Cardiac muscle cell (in vitro differentiated cells and primary cell): ENCODE measurements at regions not wholly inside any gene's neighbourhood (a gene's known extent, or its start where the extent isn't known, plus 50 kb on each side); places are given as distances from the start of the nearest gene placed in this dataset.
"Not testable (repeated sequence)": the region's sequence is repeated elsewhere in the genome, so short reads cannot be mapped to it uniquely, and the experiment has no call there.

ENCODE experiments used
- DNase-seq, 2 donors: peaks; one replicate each; pipeline versions ENCODE4 v3.0.0 to v3.0.0-alpha.2; 2010 to 2017; ENCODE audit warnings: low read depth in 1 of 2, low spot score in 1 of 2
- H3K27ac ChIP-seq: fragments of 200-600 bp; sonication (generic); 2 replicates; pipeline ENCODE4 v1.5.1; 2016
- H3K27me3 ChIP-seq: fragments of 200-600 bp; sonication (generic); 2 replicates; pipeline ENCODE4 v1.6.0; 2016; ENCODE audit warnings: control low read depth
- H3K36me3 ChIP-seq: fragments of 200-600 bp; sonication (generic); 2 replicates; pipeline ENCODE4 v1.5.1; 2016; ENCODE audit warnings: control low read depth
- H3K4me1 ChIP-seq: fragments of 200-600 bp; sonication (generic); 2 replicates; pipeline ENCODE4 v1.8.1; 2017; ENCODE audit warnings: low read depth, mild to moderate bottlenecking, mixed run types
- H3K4me3 ChIP-seq: fragments of 200-600 bp; sonication (generic); 2 replicates; pipeline ENCODE4 v1.5.1; 2016; ENCODE audit warnings: mild to moderate bottlenecking
- H3K9me3 ChIP-seq: fragments of 200-600 bp; sonication (generic); 2 replicates; pipeline ENCODE4 v1.5.1; 2017; ENCODE audit warnings: low read depth, mild to moderate bottlenecking, control low read depth
- TF ChIP-seq, protein P1 (sequence below): IDR thresholded peaks from 2 replicates; pipeline ENCODE4 v1.5.1; 2012; ENCODE audit warnings: low read depth, mild to moderate bottlenecking, low read length

DNA sequence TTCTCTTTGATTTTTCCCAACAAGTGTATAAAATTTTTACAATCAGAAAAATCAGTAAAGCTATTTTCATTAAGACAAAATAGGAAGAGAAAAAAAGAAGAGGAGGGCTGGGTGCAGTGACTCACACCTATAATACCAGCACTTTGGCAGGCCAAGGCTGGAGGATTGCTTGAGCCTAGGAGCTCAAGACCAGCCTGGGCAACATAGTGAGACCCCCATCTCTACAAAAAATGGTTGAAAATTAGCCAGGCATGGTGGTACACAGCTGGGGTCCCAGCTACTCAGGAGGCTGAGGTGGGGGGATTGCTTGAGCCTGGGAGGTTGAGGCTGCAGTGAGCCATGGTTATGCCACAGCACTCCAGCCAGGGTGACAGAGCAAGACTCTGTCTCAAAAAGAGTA, 172.3 kb downstream of the AKR1D1 start:
- Histone ChIP-seq H3K4me3 (no peak overlapping the region), H3K27me3 (no peaks in the 10 kb centered on the region), H3K27ac (no peak overlapping the region), H3K36me3 (no peaks in the 10 kb centered on the region), H3K9me3 (no peaks in the 10 kb centered on the region), H3K4me1 (peaks cover 23% of the 10 kb centered on the region)
- TF ChIP-seq, protein P1, sequence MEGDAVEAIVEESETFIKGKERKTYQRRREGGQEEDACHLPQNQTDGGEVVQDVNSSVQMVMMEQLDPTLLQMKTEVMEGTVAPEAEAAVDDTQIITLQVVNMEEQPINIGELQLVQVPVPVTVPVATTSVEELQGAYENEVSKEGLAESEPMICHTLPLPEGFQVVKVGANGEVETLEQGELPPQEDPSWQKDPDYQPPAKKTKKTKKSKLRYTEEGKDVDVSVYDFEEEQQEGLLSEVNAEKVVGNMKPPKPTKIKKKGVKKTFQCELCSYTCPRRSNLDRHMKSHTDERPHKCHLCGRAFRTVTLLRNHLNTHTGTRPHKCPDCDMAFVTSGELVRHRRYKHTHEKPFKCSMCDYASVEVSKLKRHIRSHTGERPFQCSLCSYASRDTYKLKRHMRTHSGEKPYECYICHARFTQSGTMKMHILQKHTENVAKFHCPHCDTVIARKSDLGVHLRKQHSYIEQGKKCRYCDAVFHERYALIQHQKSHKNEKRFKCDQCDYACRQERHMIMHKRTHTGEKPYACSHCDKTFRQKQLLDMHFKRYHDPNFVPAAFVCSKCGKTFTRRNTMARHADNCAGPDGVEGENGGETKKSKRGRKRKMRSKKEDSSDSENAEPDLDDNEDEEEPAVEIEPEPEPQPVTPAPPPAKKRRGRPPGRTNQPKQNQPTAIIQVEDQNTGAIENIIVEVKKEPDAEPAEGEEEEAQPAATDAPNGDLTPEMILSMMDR, result no peak
- peak in 1 of 2 donors; percentile 25 for DNase-seq

DNA sequence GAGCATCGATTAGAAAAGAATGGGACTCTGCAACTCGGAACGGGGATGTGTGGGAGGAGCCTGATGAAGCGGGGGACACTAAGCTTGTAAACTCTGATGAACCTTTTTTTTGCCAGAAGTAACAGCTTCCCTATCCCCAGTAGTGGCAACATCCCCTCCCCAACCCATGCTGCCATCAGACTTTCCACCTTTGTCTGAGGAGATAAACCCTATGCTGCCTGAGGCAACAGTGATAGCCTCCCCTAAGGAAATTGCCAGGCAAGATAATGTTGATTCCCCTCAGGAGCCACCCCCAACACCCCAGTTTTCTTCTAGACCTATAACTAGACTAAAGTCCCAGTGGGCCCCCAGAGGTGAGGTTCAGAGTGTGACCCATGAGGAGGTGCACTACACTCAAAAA, 173.7 kb downstream of the AKR1D1 start:
- Histone ChIP-seq H3K27me3 (no peaks in the 10 kb centered on the region), H3K4me3 (no peak overlapping the region), H3K27ac (no peak overlapping the region), H3K9me3 (no peaks in the 10 kb centered on the region), H3K36me3 (no peaks in the 10 kb centered on the region), H3K4me1 (peaks cover 19% of the 10 kb centered on the region)
- TF ChIP-seq, protein P1, result no peak
- no peak for DNase-seq

DNA sequence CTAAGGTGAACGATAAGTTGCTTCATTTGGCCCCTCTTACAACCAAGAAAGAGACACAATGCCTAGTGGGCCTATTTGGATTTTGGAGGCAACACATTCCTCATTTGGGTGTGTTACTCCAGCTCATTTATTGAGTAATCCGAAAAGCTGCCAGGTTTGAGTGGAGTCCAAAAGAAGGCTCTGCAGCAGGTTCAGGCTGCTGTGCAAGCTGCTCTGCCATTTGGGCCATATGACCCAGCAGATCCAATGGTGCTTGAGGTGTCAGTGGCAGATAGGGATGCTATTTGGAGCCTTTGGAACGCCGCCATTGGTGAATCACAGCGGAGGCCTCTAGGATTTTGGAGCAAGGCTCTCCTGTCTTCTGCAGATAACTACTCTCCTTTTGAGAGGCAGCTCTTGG, 176.4 kb downstream of the AKR1D1 start:
- not testable (repeated sequence) for H3K4me3 ChIP-seq, H3K27ac ChIP-seq, H3K4me1 ChIP-seq, H3K27me3 ChIP-seq, H3K9me3 ChIP-seq, H3K36me3 ChIP-seq
- peak in 1 of 2 donors; percentile 22 for DNase-seq

DNA sequence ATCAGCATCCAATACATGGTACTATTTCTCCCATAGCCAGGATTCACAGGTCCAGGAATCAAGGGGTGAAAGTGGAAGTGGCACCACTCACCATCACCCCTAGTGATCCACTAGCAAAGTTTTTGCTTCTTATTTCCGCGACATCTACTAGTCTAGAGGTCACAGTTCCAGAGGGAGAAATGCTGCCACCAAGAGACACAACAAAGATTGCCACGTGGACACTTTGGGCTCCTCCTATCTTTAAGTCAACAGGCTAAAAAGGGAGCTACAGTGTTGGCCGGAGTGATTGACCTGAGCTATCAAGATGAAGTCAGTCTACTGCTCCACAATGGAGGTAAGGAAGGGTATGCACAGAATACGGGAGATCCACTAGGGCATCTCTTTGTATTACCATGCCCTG, 178.2 kb downstream of the AKR1D1 start:
- H3K9me3 ChIP-seq, result no peaks in the 10 kb centered on the region
- H3K27ac ChIP-seq, result no peak overlapping the region
- no peaks in the 10 kb centered on the region for H3K27me3 ChIP-seq
- H3K4me3 ChIP-seq, result no peak overlapping the region
- no peak for DNase-seq
- TF ChIP-seq, protein P1, result no peak
- H3K36me3 ChIP-seq, result no peaks in the 10 kb centered on the region
- H3K4me1 ChIP-seq, result peaks cover 16% of the 10 kb centered on the region

DNA sequence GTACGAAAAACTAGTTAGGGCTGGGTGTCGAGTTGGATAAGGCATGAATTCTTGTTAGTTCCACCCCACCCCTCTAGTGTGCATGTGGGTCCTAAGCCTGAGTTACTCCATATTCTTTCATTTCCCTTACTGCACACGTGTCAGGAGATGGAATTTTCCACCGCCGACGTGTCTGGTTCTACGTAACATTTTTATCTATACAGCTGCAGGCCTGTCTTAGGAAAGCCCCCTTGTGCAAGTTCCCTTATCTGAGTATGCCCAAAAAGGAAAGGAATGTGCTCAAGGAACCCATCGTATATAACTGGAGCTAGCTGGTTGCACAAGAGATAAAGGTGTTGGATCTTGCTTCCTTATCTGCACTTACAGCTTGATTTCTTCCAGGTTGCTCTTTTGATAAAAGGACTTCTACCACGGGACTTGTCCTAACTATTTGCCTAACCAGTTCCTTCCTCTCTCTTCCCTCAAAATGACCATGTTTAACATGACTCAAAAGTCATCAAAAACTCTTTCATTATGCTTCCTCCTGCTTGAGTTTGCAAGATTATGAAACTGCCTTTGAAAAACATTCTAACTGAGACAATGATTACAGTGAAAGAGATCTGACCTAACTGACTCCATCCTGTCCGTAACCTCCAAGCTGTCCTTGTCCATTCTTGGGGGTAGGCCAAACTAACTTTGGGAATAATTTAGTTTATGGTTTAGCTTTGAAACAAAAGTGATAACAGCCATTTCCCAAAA, 181.4 kb downstream of the AKR1D1 start:
- DNase-seq, result peak; percentile 95 to 99
- H3K36me3 ChIP-seq, result no peaks in the 10 kb centered on the region
- H3K27me3 ChIP-seq, result no peaks in the 10 kb centered on the region
- TF ChIP-seq, protein P1, result no peak
- H3K9me3 ChIP-seq, result no peaks in the 10 kb centered on the region
- no peak overlapping the region for H3K4me3 ChIP-seq
- peak overlapping the region; percentile 99 for H3K27ac ChIP-seq
- H3K4me1 ChIP-seq, result peaks cover 20% of the 10 kb centered on the region

DNA sequence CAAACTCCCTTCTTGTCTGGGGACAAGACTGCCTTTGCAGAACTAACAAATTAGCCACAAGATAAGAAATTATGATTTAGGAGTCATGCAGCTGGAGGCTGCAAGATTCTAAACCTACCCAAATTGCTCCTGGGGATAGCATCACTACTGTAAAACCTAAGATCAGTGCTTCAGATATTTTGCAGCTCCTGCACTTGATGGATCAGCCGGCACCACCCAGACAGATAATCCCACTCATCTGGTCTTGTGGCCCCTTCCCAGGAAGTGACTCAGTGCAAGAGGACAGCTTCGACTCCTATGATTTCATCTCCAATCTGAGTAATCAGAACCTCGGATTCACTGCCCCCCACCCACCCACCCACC, 181.9 kb downstream of the AKR1D1 start:
- Histone ChIP-seq H3K27me3 (no peaks in the 10 kb centered on the region), H3K27ac (peak overlapping the region; percentile 99), H3K36me3 (no peaks in the 10 kb centered on the region), H3K4me3 (no peak overlapping the region), H3K9me3 (no peaks in the 10 kb centered on the region), H3K4me1 (peaks cover 20% of the 10 kb centered on the region)
- DNase-seq, result no peak
- TF ChIP-seq, protein P1, result no peak
